ENCODE measurements at regions not wholly inside any gene's neighbourhood (a gene's known extent, or its start where the extent isn't known, plus 50 kb on each side); places are given as distances from the start of the nearest gene placed in this dataset.

GRCh38 chr3:31167666-31168065 is 273.2 kb upstream of the GADL1 start:
- no peak for FAIRE-seq
- Histone ChIP-seq H3K27me3 (ENCODE audit: control insufficient read depth in 2 of 2, insufficient read depth in 2 of 2, low read length in 2 of 2) (no peaks in the 10 kb centered on the region), H3K4me3 (replicated peaks in 1 of 3; ENCODE audit: insufficient read depth in 1 of 3, low read depth in 1 of 3, low read length in 3 of 3) (no peak overlapping the region), H3K79me2 (ENCODE audit: control insufficient read depth, insufficient read depth, low read length) (no peaks in the 10 kb centered on the region), H3K9ac (replicated peaks; ENCODE audit: extremely low read depth, insufficient read depth, low read length) (no peak overlapping the region), H3K4me2 (ENCODE audit: insufficient read depth, low read length) (no peak overlapping the region), H3K36me3 (ENCODE audit: control insufficient read depth in 2 of 2, extremely low read depth in 1 of 2, insufficient read depth in 2 of 2, low read length in 2 of 2) (no peaks in the 10 kb centered on the region), H3K9me3 (replicated peaks; ENCODE audit: control insufficient read depth, insufficient read depth, low read length) (no peaks in the 10 kb centered on the region), H3K4me1 (ENCODE audit: control insufficient read depth, extremely low read depth, insufficient read depth, low read length) (peaks cover 32% of the 10 kb centered on the region), H2AFZ (ENCODE audit: low read depth, low read length) (no peak overlapping the region), H4K20me1 (replicated peaks; ENCODE audit: control insufficient read depth, extremely low read depth, insufficient read depth, low read length) (no peaks in the 10 kb centered on the region), H3K9me1 (replicated peaks; ENCODE audit: control insufficient read depth, extremely low read depth, insufficient read depth, low read length) (no peaks in the 10 kb centered on the region), H3K27ac (ENCODE audit: insufficient read depth, low read depth, low read length) (no peak overlapping the region)
- dilution Hi-C loops (cut with MboI; ENCODE audit: extremely low pct_ligation_motif_present, low sequenced_read_pairs) = no loop called here
- ChIA-PET POLR2A (no interaction called here), CTCF (no interaction called here)
- intact Hi-C loops (cut with micrococcal nuclease) = loop anchor here (2.0 kb wide), 1 partner anchor 153 kb away; no protein-coding TSS in a partner anchor
- TF ChIP-seq GATA2 (IDR thresholded peaks at IDR 0.05; ENCODE audit: insufficient read depth, insufficient read length, low read depth, low read length) = no peak
- TF ChIP-seq CTCF (IDR thresholded peaks at IDR 0.05; ENCODE audit: extremely low read depth in 1 of 2, insufficient read depth in 1 of 2, low read depth in 1 of 2, low read length in 2 of 2) = no peak
- TF ChIP-seq FOS (IDR thresholded peaks at IDR 0.05; ENCODE audit: borderline replicate concordance, insufficient read depth, low read length) = no peak
- TF ChIP-seq MYC (IDR thresholded peaks at IDR 0.05; ENCODE audit: low read depth, low read length) = no peak
- TF ChIP-seq EZH2 (IDR thresholded peaks at IDR 0.05; ENCODE audit: borderline replicate concordance, low read depth, low read length, severe bottlenecking) = no peak
- no peak for TF ChIP-seq POLR2A (IDR thresholded peaks at IDR 0.05; ENCODE audit: low read depth, low read length)
- TF ChIP-seq JUN (IDR thresholded peaks at IDR 0.05; ENCODE audit: borderline replicate concordance, insufficient read depth, insufficient read length, low read depth) = no peak
- no peak for TF ChIP-seq MAX (IDR thresholded peaks at IDR 0.05; ENCODE audit: insufficient read depth, insufficient read length)
- TF ChIP-seq POLR2AphosphoS5 (IDR thresholded peaks at IDR 0.05; ENCODE audit: insufficient read depth, low read depth, low read length) = no peak
- no TSS peak for BruUV-seq (replicated peaks)
- no peak for DNase-seq (ENCODE audit: low read depth, low spot score)

All from endothelial cell of umbilical vein (primary cell).